ENCODE measurements at regions not wholly inside any gene's neighbourhood (a gene's known extent, or its start where the extent isn't known, plus 50 kb on each side); places are given as distances from the start of the nearest gene placed in this dataset.

GRCh38 chr2:128820452-128820851 lies 501.8 kb upstream of the HS6ST1 start:
- no peak overlapping the region for H3K27ac ChIP-seq

GRCh38 chr2:128821010-128821409 lies 502.3 kb upstream of the HS6ST1 start:
- Histone ChIP-seq H3K79me2 (ENCODE audit: insufficient read depth, low read depth) (no peaks in the 10 kb centered on the region), H3K27me3 (ENCODE audit: insufficient read depth, low read depth) (no peaks in the 10 kb centered on the region), H4K20me1 (ENCODE audit: insufficient read depth) (no peaks in the 10 kb centered on the region), H3K27ac (no peak overlapping the region), H3K36me3 (ENCODE audit: insufficient read depth) (no peaks in the 10 kb centered on the region), H2AFZ (ENCODE audit: low read depth) (no peak overlapping the region), H3K9ac (no peak overlapping the region), H3K4me1 (ENCODE audit: low read depth, poor library complexity, severe bottlenecking) (no peaks in the 10 kb centered on the region), H3K4me2 (no peak overlapping the region), H3K4me3 (IDR thresholded peaks at IDR 0.05; ENCODE audit: insufficient read depth, low read depth, low read length) (no peak overlapping the region)
- no peak for TF ChIP-seq CTCF (conservative IDR thresholded peaks at IDR 0.05; ENCODE audit: low read depth, low read length)

More at GRCh38 chr2:128820452-128820851, 501.8 kb upstream of the HS6ST1 start:
- Histone ChIP-seq H4K20me1 (ENCODE audit: insufficient read depth) (no peaks in the 10 kb centered on the region), H3K36me3 (ENCODE audit: insufficient read depth) (no peaks in the 10 kb centered on the region), H3K4me1 (ENCODE audit: low read depth, poor library complexity, severe bottlenecking) (no peaks in the 10 kb centered on the region), H3K4me3 (IDR thresholded peaks at IDR 0.05; ENCODE audit: insufficient read depth, low read depth, low read length) (no peak overlapping the region), H3K27me3 (ENCODE audit: insufficient read depth, low read depth) (no peaks in the 10 kb centered on the region), H3K9ac (no peak overlapping the region), H3K79me2 (ENCODE audit: insufficient read depth, low read depth) (no peaks in the 10 kb centered on the region), H3K4me2 (no peak overlapping the region), H2AFZ (ENCODE audit: low read depth) (no peak overlapping the region)
- TF ChIP-seq CTCF (conservative IDR thresholded peaks at IDR 0.05; ENCODE audit: low read depth, low read length): no peak

GRCh38 chr2:128832946-128833663 lies 514.4 kb upstream of the HS6ST1 start:
- Histone ChIP-seq H3K79me2 (ENCODE audit: insufficient read depth, low read depth) (no peaks in the 10 kb centered on the region), H3K4me2 (no peak overlapping the region), H3K36me3 (ENCODE audit: insufficient read depth) (no peaks in the 10 kb centered on the region), H3K27me3 (ENCODE audit: insufficient read depth, low read depth) (no peaks in the 10 kb centered on the region), H3K4me1 (ENCODE audit: low read depth, poor library complexity, severe bottlenecking) (no peaks in the 10 kb centered on the region), H4K20me1 (ENCODE audit: insufficient read depth) (no peaks in the 10 kb centered on the region), H2AFZ (ENCODE audit: low read depth) (no peak overlapping the region), H3K4me3 (IDR thresholded peaks at IDR 0.05; ENCODE audit: insufficient read depth, low read depth, low read length) (no peak overlapping the region), H3K9ac (no peak overlapping the region), H3K27ac (no peak overlapping the region)
- TF ChIP-seq CTCF (conservative IDR thresholded peaks at IDR 0.05; ENCODE audit: low read depth, low read length): no peak

DNA sequence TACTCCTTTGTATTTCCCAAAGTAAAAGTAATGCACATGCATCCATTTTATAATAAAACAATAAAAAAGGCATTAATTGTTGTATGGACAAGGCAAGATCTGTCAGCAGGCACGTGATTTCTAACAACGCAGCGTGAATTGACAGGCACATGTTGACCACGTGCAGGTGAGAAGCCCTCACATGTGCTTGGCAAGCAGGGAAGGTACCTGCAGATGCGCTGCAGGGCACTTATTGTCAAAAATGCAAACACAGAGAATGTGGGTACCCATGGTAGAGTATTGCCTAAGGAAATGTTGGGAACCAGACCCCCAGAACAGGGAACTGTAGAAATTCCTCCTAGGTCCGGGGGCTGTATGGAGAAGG lies 515.0 kb upstream of the HS6ST1 start:
- Histone ChIP-seq H3K27ac (no peak overlapping the region), H3K9ac (no peak overlapping the region), H3K36me3 (ENCODE audit: insufficient read depth) (no peaks in the 10 kb centered on the region), H3K79me2 (ENCODE audit: insufficient read depth, low read depth) (no peaks in the 10 kb centered on the region), H4K20me1 (ENCODE audit: insufficient read depth) (no peaks in the 10 kb centered on the region), H3K4me3 (IDR thresholded peaks at IDR 0.05; ENCODE audit: insufficient read depth, low read depth, low read length) (no peak overlapping the region), H3K4me1 (ENCODE audit: low read depth, poor library complexity, severe bottlenecking) (no peaks in the 10 kb centered on the region), H3K4me2 (no peak overlapping the region), H2AFZ (ENCODE audit: low read depth) (no peak overlapping the region), H3K27me3 (ENCODE audit: insufficient read depth, low read depth) (no peaks in the 10 kb centered on the region)
- TF ChIP-seq CTCF (conservative IDR thresholded peaks at IDR 0.05; ENCODE audit: low read depth, low read length): no peak

Measured in KMS-11 (cell line).